22Rv1 (cell line): ENCODE measurements at regions not wholly inside any gene's neighbourhood (a gene's known extent, or its start where the extent isn't known, plus 50 kb on each side); places are given as distances from the start of the nearest gene placed in this dataset.

Source experiments
- H3K27ac ChIP-seq: fragments of 450-650 bp; 2 replicates; pipeline ENCODE4 v1.5.1; 2017
- ZFX ChIP-seq: fragments of 450-650 bp; IDR thresholded peaks from 2 replicates; pipeline ENCODE4 v1.6.1; 2017; ENCODE audit warnings: antibody characterized with exemption, borderline replicate concordance
- TF ChIP-seq, protein P1 (sequence below): fragments of 450-650 bp; IDR thresholded peaks from 2 replicates; pipeline ENCODE4 v1.5.1; 2017; ENCODE audit warnings: mild to moderate bottlenecking

DNA sequence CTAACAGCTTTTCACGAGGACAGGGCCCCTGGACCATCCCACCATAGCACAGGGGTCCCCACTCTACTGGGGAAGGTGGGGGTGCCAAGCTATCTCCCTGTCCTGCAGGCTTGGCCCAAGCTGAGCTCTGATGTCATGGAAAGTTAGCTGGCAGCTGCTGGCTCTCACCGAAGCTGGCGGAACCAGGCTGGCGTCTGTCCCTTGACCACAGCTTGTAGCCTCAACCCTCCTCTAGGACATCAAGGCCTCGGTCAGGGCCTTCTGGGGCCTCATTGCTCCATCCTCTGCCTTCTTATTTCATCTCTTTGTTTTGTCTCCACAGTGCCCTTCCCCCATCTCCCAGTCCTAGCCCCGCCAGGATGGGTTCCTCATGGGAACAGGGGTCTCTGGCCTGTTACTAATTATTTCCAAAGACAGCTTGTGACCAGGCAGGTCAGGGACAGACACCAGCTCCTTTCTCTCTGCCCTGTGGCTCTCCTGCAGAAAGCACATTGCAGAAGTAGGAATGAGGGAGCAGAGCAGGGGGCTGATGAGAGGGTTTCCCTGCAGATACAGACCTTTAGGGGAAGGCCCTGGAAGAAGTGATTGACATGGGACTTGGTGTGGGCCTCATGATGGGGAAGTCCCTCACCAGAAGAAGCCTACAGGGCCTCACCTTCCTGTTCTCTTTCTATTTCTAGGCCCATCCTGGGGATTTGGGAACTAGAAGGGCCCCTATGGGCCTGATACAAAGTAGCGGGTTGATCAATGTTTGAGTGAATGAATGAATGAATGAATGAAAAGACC lies 97.5 kb upstream of the ALX4 start:
- no peak overlapping the region for H3K27ac ChIP-seq

DNA sequence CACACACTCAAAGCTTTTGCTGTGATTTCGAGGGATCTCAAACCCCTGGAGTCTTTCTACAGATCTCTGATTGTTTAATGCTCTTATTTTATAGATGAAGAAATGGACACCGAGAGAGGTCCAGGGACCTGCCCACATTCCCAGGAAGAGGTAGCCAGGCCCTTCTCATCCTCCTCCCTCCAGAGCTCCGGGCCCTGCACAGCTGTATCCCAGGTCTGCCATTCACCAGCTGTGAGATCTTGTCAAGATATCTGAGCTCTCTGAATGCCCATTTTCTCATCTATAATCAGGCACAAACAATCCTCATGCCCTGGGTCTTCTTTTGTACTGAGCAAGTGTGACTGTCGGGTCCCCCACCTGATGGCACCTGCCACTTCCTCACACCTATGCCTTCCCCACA lies 98.2 kb upstream of the ALX4 start:
- no peak for TF ChIP-seq ZFX
- TF ChIP-seq, protein P1, sequence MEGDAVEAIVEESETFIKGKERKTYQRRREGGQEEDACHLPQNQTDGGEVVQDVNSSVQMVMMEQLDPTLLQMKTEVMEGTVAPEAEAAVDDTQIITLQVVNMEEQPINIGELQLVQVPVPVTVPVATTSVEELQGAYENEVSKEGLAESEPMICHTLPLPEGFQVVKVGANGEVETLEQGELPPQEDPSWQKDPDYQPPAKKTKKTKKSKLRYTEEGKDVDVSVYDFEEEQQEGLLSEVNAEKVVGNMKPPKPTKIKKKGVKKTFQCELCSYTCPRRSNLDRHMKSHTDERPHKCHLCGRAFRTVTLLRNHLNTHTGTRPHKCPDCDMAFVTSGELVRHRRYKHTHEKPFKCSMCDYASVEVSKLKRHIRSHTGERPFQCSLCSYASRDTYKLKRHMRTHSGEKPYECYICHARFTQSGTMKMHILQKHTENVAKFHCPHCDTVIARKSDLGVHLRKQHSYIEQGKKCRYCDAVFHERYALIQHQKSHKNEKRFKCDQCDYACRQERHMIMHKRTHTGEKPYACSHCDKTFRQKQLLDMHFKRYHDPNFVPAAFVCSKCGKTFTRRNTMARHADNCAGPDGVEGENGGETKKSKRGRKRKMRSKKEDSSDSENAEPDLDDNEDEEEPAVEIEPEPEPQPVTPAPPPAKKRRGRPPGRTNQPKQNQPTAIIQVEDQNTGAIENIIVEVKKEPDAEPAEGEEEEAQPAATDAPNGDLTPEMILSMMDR = no peak
- H3K27ac ChIP-seq = no peak overlapping the region

More for the DNA sequence above, 97.5 kb upstream of the ALX4 start:
- no peak for TF ChIP-seq ZFX
- TF ChIP-seq, protein P1 = no peak

DNA sequence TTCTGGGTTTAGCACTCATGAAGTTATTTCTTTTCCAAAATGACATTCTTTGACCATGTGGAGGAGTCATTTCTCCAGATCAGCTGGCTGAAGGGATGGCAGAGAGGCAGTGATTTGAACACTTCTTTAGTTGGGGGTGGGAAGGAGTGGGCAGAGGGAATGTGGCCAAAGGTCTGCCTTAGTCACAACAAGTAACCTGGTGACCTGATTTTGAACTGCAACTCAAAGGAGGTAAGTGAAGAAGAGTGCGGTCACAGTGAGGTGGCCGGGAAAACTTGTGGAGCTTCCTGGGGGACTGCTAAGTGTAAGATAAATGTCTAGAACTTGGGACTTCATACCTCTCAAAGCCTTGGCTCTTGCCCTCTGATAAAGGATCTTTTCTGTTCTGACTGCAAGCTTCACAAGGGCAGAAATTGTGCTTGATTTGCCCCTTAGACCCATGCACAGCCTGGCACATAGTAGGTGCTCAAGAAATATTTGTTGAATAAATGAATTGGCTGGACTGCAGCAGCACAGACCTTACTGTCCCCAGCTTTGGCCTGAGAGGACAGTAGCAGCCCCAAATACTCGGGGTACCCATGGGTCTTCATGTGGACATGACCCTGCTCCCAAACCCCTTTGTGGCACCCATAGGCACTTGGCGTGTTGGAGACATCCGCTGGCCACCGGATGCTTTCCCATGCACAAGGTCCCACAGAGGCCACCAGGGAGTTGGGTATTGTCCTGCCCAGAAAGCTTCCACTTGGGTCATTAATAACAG lies 99.0 kb upstream of the ALX4 start:
- no peak overlapping the region for H3K27ac ChIP-seq
- TF ChIP-seq, protein P1 = no peak
- no peak for TF ChIP-seq ZFX

DNA sequence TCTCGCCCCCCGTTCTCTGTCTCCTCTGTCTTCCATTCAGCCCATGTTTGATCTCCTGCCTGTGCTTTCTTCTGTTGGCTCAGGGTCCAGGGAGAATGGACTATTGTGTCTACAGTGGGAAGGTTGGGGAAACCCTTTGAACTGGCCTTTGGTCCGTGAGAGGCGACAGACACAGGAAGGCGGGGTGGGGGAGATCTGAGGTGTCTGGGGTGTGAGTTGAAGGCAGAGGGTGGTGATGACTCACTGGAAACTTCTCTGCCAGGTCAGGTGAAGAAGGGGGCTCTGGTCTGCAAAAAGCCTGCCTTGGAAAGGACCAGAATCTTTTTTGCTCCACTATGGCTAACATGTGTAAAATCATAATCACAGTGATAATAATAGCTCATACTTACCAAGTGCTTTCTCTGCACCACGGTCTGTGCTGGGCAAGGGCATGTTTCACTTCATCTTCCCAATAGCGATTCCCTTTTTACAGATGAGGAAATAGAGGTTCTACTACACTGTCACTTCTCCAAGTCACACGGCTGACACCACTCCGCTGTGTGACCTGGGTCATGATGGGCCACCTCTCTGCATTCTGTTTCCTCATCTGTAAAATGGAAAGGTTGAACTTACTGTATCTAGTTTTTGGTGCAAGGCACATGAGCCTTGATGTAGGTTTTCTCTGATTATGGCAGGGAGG lies 99.8 kb upstream of the ALX4 start:
- TF ChIP-seq, protein P1 = no peak
- no peak for TF ChIP-seq ZFX
- no peak overlapping the region for H3K27ac ChIP-seq

DNA sequence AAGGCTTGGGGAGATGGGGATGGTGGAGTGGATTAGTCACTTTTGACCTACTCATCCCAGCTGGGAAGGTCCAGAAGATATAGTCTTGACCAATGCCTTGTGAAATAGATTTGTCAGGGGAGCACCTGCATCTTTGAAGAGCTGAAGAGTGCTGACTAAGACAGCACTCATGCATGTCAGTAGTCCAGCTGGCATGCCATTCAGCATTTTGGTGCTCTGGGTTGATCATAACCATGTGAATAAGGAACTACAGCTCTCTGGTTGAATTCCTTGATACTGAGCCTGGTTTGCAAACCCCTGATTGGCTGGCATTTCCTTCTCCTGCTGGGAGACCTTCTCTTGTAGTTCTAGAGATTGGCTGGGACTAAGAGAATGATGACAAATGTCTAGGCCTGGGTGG lies 106.8 kb upstream of the ALX4 start:
- no peak for TF ChIP-seq ZFX
- TF ChIP-seq, protein P1 = no peak
- no peak overlapping the region for H3K27ac ChIP-seq

DNA sequence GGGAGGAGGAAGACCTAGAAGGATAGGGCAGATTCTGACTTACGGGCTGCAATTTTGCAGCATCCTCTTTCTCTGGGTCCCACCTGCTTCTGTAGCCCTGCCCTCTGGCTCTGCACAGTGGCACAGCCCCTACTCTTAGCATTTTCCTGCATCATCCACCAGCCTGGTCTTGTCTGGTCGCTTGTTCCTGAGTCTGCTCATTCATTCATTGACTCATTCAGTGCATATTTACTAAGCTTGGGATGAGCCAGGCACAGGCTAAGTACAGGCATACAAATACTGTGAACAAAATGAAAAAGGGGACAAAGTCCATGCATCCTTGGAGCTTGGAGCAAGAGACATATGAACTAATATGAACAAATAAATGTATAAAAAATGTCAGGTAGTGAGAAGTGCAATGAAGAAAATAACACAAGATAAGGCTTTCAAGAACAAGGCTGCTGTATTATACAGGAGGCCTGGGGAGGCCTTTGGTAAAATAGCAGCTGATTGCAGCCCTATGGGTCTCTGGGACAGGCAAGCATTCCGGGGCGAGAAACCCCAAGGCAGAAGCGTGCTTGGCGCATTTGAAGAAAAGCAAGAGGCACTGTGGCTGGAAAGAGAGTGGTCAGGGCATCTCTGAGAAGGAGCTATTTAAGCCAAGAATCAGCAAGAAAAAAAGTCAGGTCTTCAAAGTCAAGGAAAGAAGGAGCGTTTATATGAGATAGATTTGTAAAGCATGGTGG lies 108.0 kb upstream of the ALX4 start:
- no peak overlapping the region for H3K27ac ChIP-seq
- TF ChIP-seq, protein P1 = no peak
- TF ChIP-seq ZFX = no peak
